GM12892 (cell line): ENCODE measurements at regions not wholly inside any gene's neighbourhood (a gene's known extent, or its start where the extent isn't known, plus 50 kb on each side); places are given as distances from the start of the nearest gene placed in this dataset.

ENCODE experiments used
- POLR2A ChIP-seq: IDR thresholded peaks from 2 replicates; pipeline ENCODE4 v1.6.1; 2011; ENCODE audit warnings: low read depth, low read length, control low read depth
- TAF1 ChIP-seq: IDR thresholded peaks from 2 replicates; pipeline ENCODE4 v1.6.1; 2011; ENCODE audit warnings: low read depth, mild to moderate bottlenecking, control low read depth, low read length, borderline replicate concordance

DNA sequence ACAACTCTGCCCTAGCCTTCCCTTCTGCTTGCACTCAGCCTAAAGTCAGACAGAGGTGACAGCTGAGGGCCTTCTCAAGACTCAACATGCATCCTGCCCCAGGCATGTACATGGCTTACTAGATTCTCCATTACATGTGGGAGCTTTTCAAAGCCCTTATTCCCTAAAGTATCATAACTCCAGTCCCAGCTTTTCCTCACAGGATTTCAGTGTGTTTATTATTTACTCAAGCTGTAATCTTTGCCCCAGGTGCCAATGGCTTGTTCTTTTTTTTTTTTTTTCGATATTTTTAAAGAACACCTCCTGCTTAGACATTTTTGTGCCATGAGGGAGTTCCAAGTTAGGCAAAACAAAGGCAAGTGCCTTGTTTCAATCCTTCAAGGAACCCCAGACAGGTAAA lies 154.0 kb upstream of the RADX start:
- TF ChIP-seq TAF1 (no peak), POLR2A (no peak)
